GM10266 (cell line): ENCODE measurements at regions not wholly inside any gene's neighbourhood (a gene's known extent, or its start where the extent isn't known, plus 50 kb on each side); places are given as distances from the start of the nearest gene placed in this dataset.
"Not testable (repeated sequence)": the region's sequence is repeated elsewhere in the genome, so short reads cannot be mapped to it uniquely, and the experiment has no call there.

Experiments
- DNase-seq: peaks from one replicate; pipeline ENCODE4 v3.0.0; 2012; ENCODE audit errors: extremely low spot score
- CTCF ChIP-seq: IDR thresholded peaks from 2 replicates; pipeline ENCODE4 v1.5.1; 2012; ENCODE audit warnings: mild to moderate bottlenecking, low read depth; ENCODE audit not compliant: control insufficient read depth, insufficient read depth; ENCODE audit errors: missing control alignments

- no peak for DNase-seq
- TF ChIP-seq CTCF = no peak
Observed at GRCh38 chr14:66015071-66015780, 470.9 kb upstream of the CCDC196 start.

- no peak for DNase-seq
- no peak for TF ChIP-seq CTCF
Observed at GRCh38 chr14:66017927-66018326, 468.2 kb upstream of the CCDC196 start.

GRCh38 chr14:66022526-66022925 lies 463.6 kb upstream of the CCDC196 start:
- DNase-seq = no peak
- TF ChIP-seq CTCF = no peak

GRCh38 chr14:66025779-66026178 lies 460.4 kb upstream of the CCDC196 start:
- no peak for TF ChIP-seq CTCF
- no peak for DNase-seq

GRCh38 chr14:66031981-66032380 lies 454.2 kb upstream of the CCDC196 start:
- DNase-seq = not testable (repeated sequence)

- no peak for TF ChIP-seq CTCF
- no peak for DNase-seq
Observed at GRCh38 chr14:66032800-66033199, 453.4 kb upstream of the CCDC196 start.

GRCh38 chr14:66036547-66036946 lies 449.6 kb upstream of the CCDC196 start:
- no peak for TF ChIP-seq CTCF

GRCh38 chr14:66037361-66037760 lies 448.8 kb upstream of the CCDC196 start:
- no peak for DNase-seq
- TF ChIP-seq CTCF = no peak

More at GRCh38 chr14:66036547-66036946, 449.6 kb upstream of the CCDC196 start:
- no peak for DNase-seq
